RWPE2 (cell line): ENCODE measurements at regions not wholly inside any gene's neighbourhood (a gene's known extent, or its start where the extent isn't known, plus 50 kb on each side); places are given as distances from the start of the nearest gene placed in this dataset.

ENCODE experiments used
- ATAC-seq: fragments of 200-7000 bp; cut with Tn5 transposase; 3 replicates; pipeline ENCODE4 v1.9.1; 2021; ENCODE audit warnings: low read depth
- DNase-seq: peaks from one replicate; pipeline ENCODE4 v3.0.0-alpha.2; 2020; ENCODE audit warnings: low spot score
- H3K27ac ChIP-seq: fragments of 450-650 bp; 2 replicates; pipeline ENCODE4 v1.5.1; 2017; ENCODE audit warnings: mild to moderate bottlenecking; ENCODE audit not compliant: poor library complexity, severe bottlenecking
- H3K27me3 ChIP-seq: fragments of 250-450 bp; sonication (Bioruptor Pico); 2 replicates; pipeline ENCODE4 v1.5.1; 2021; ENCODE audit warnings: mild to moderate bottlenecking, moderate library complexity; ENCODE audit not compliant: insufficient read depth, poor library complexity, severe bottlenecking
- H3K36me3 ChIP-seq: fragments of 250-450 bp; sonication (Bioruptor Pico); 2 replicates; pipeline ENCODE4 v1.5.1; 2020; ENCODE audit warnings: low read depth, mild to moderate bottlenecking, moderate library complexity
- H3K4me1 ChIP-seq: fragments of 250-450 bp; sonication (Bioruptor Pico); 2 replicates; pipeline ENCODE4 v1.5.1; 2021; ENCODE audit warnings: mild to moderate bottlenecking, moderate library complexity; ENCODE audit not compliant: insufficient read depth, poor library complexity, severe bottlenecking
- H3K4me3 ChIP-seq: fragments of 250-450 bp; sonication (Bioruptor Pico); 2 replicates; pipeline ENCODE4 v1.5.1; 2021; ENCODE audit warnings: mild to moderate bottlenecking, moderate library complexity; ENCODE audit not compliant: severe bottlenecking
- H3K9me3 ChIP-seq: fragments of 250-450 bp; sonication (Bioruptor Pico); 2 replicates; pipeline ENCODE4 v1.5.1; 2021; ENCODE audit warnings: mild to moderate bottlenecking, moderate library complexity; ENCODE audit not compliant: severe bottlenecking
- CTCF ChIP-seq: fragments of 450-650 bp; IDR thresholded peaks from one replicate; pipeline ENCODE4 v1.5.1; 2017; ENCODE audit warnings: mild to moderate bottlenecking, moderate library complexity; ENCODE audit not compliant: poor library complexity, severe bottlenecking

GRCh38 chr5:135706893-135707292 is 127.6 kb upstream of the SLC25A48 start:
- Histone ChIP-seq H3K27ac (no peak overlapping the region), H3K27me3 (no peaks in the 10 kb centered on the region), H3K9me3 (no peaks in the 10 kb centered on the region), H3K4me1 (peaks cover 17% of the 10 kb centered on the region), H3K36me3 (no peaks in the 10 kb centered on the region), H3K4me3 (no peak overlapping the region)
- no peak for TF ChIP-seq CTCF
- ATAC-seq, result no peak
- no peak for DNase-seq

GRCh38 chr5:135706474-135706873 is 127.7 kb upstream of the CXCL14 start:
- Histone ChIP-seq H3K4me3 (no peak overlapping the region), H3K27me3 (no peaks in the 10 kb centered on the region), H3K9me3 (no peaks in the 10 kb centered on the region), H3K27ac (no peak overlapping the region), H3K36me3 (no peaks in the 10 kb centered on the region), H3K4me1 (peaks cover 17% of the 10 kb centered on the region)
- TF ChIP-seq CTCF, result no peak
- ATAC-seq, result no peak
- no peak for DNase-seq

GRCh38 chr5:135705941-135706466 is 127.2 kb upstream of the CXCL14 start:
- H3K27ac ChIP-seq, result peak overlapping the region; percentile 29
- DNase-seq (no peak), ATAC-seq (peak; percentile 6; the same call in 1 of the 3 replicates)
- H3K4me3 ChIP-seq, result no peak overlapping the region
- H3K27me3 ChIP-seq, result no peaks in the 10 kb centered on the region
- no peaks in the 10 kb centered on the region for H3K9me3 ChIP-seq
- H3K4me1 ChIP-seq, result peaks cover 17% of the 10 kb centered on the region
- TF ChIP-seq CTCF, result no peak
- no peaks in the 10 kb centered on the region for H3K36me3 ChIP-seq

GRCh38 chr5:135705141-135705631 is 126.4 kb upstream of the CXCL14 start:
- Histone ChIP-seq H3K36me3 (no peaks in the 10 kb centered on the region), H3K4me3 (no peak overlapping the region), H3K4me1 (peaks cover 17% of the 10 kb centered on the region), H3K27me3 (no peaks in the 10 kb centered on the region), H3K27ac (peak overlapping the region; percentile 29), H3K9me3 (no peaks in the 10 kb centered on the region)
- TF ChIP-seq CTCF, result no peak
- DNase-seq, result no peak
- peak; percentile 77 for ATAC-seq

GRCh38 chr5:135704616-135705015 is 125.8 kb upstream of the CXCL14 start:
- H3K36me3 ChIP-seq, result no peaks in the 10 kb centered on the region
- DNase-seq, result no peak
- H3K27ac ChIP-seq, result peak overlapping the region; percentile 29
- H3K9me3 ChIP-seq, result no peaks in the 10 kb centered on the region
- TF ChIP-seq CTCF, result no peak
- ATAC-seq, result no peak
- H3K27me3 ChIP-seq, result no peaks in the 10 kb centered on the region
- no peak overlapping the region for H3K4me3 ChIP-seq
- peaks cover 17% of the 10 kb centered on the region for H3K4me1 ChIP-seq
